DOHH2 (cell line): ENCODE measurements at regions not wholly inside any gene's neighbourhood (a gene's known extent, or its start where the extent isn't known, plus 50 kb on each side); places are given as distances from the start of the nearest gene placed in this dataset.
"Not testable (repeated sequence)": the region's sequence is repeated elsewhere in the genome, so short reads cannot be mapped to it uniquely, and the experiment has no call there.

Experiments
- H3F3A ChIP-seq: fragments of 200-600 bp; sonication (generic), shearing (Covaris generic); 2 replicates; pipeline ENCODE4 v1.6.0; 2016; ENCODE audit warnings: antibody characterized with exemption, mild to moderate bottlenecking; ENCODE audit not compliant: control insufficient read depth, insufficient read depth
- H3K27ac ChIP-seq: fragments of 200-600 bp; sonication (generic); 2 replicates; pipeline ENCODE4 v1.5.1; 2014; ENCODE audit warnings: low read depth, mild to moderate bottlenecking, low read length, moderate library complexity
- H3K27me3 ChIP-seq: fragments of 200-600 bp; sonication (generic); 2 replicates; pipeline ENCODE4 v1.6.1; 2014; ENCODE audit warnings: mild to moderate bottlenecking, low read length, mixed read lengths; ENCODE audit not compliant: control insufficient read depth
- H3K36me3 ChIP-seq: fragments of 200-600 bp; sonication (generic); 2 replicates; pipeline ENCODE4 v1.6.1; 2014; ENCODE audit warnings: mild to moderate bottlenecking, low read length, moderate library complexity, mixed read lengths; ENCODE audit not compliant: control insufficient read depth
- H3K4me1 ChIP-seq: fragments of 200-600 bp; sonication (generic); 2 replicates; pipeline ENCODE4 v1.6.1; 2014; ENCODE audit warnings: mild to moderate bottlenecking, low read length, mixed read lengths; ENCODE audit not compliant: control insufficient read depth
- H3K4me2 ChIP-seq: fragments of 200-600 bp; sonication (generic); 2 replicates; pipeline ENCODE4 v1.6.0; 2014; ENCODE audit warnings: mild to moderate bottlenecking, low read length, moderate library complexity
- H3K4me3 ChIP-seq: fragments of 200-600 bp; sonication (generic); 2 replicates; pipeline ENCODE4 v1.5.1; 2014; ENCODE audit warnings: mild to moderate bottlenecking, low read length, mixed read lengths
- H3K79me2 ChIP-seq: fragments of 200-600 bp; sonication (generic); 2 replicates; pipeline ENCODE4 v1.6.1; 2014; ENCODE audit warnings: mild to moderate bottlenecking, low read length, mixed read lengths; ENCODE audit not compliant: control insufficient read depth
- H3K9me2 ChIP-seq: fragments of 200-600 bp; sonication (generic); replicated peaks from 2 replicates; pipeline ENCODE4 v1.6.1; 2014; ENCODE audit warnings: mild to moderate bottlenecking, low read length, mixed read lengths; ENCODE audit not compliant: control insufficient read depth
- H3K9me3 ChIP-seq: fragments of 200-600 bp; sonication (generic); 2 replicates; pipeline ENCODE4 v1.6.1; 2014; ENCODE audit warnings: antibody characterized with exemption, low read length, mixed read lengths; ENCODE audit not compliant: control insufficient read depth, insufficient read depth
- H4K20me1 ChIP-seq: fragments of 200-600 bp; sonication (generic); 2 replicates; pipeline ENCODE4 v1.6.0; 2014; ENCODE audit warnings: low read depth, mild to moderate bottlenecking, antibody characterized with exemption, low read length, moderate library complexity; ENCODE audit not compliant: control insufficient read depth, insufficient read depth
- EZH2phosphoT487 ChIP-seq: fragments of 200-600 bp; sonication (generic); IDR thresholded peaks from 2 replicates; pipeline ENCODE4 v1.6.1; 2017; ENCODE audit warnings: borderline replicate concordance, mild to moderate bottlenecking, antibody characterized with exemption, low read length, moderate library complexity, mixed read lengths
- TF ChIP-seq, protein P1 (sequence below): fragments of 200-600 bp; sonication (generic); IDR thresholded peaks from one replicate; pipeline ENCODE4 v1.5.1; 2014; ENCODE audit warnings: antibody characterized with exemption, mild to moderate bottlenecking, low read depth, low read length; ENCODE audit not compliant: poor library complexity, severe bottlenecking

DNA sequence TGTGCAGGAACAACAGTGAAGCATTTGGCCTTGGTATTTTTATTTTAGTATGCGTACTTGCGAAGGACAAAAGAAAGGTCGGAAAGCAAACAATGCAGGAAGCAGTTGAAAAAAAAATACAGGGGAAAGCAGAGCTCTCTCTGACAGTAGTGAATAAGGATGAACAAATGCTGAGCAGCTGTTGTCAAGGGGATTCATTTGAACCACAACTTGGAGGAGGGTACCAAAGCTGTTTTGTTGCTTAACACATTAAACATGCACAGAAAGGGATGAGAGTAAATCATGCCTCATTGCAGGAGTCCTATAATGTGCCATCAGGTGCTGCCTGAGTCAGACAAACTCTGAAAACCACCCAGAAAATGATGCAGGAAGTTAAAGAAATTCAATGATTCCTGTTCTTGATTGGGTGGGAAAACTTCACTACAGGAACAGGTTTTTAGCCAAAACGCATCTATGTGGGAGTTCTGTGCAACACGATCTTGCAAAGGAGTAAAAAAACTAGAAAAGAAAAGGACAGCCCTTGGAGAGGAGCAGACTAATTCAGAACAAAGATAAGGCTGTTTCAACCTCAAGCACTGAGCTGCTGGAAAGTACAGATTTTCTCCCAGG, 2113.5 kb downstream of the LRRC4C start:
- no peaks in the 10 kb centered on the region for H3K36me3 ChIP-seq
- no peaks in the 10 kb centered on the region for H3K27me3 ChIP-seq
- TF ChIP-seq, protein P1, sequence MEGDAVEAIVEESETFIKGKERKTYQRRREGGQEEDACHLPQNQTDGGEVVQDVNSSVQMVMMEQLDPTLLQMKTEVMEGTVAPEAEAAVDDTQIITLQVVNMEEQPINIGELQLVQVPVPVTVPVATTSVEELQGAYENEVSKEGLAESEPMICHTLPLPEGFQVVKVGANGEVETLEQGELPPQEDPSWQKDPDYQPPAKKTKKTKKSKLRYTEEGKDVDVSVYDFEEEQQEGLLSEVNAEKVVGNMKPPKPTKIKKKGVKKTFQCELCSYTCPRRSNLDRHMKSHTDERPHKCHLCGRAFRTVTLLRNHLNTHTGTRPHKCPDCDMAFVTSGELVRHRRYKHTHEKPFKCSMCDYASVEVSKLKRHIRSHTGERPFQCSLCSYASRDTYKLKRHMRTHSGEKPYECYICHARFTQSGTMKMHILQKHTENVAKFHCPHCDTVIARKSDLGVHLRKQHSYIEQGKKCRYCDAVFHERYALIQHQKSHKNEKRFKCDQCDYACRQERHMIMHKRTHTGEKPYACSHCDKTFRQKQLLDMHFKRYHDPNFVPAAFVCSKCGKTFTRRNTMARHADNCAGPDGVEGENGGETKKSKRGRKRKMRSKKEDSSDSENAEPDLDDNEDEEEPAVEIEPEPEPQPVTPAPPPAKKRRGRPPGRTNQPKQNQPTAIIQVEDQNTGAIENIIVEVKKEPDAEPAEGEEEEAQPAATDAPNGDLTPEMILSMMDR, result no peak
- TF ChIP-seq EZH2phosphoT487, result no peak
- H3K27ac ChIP-seq, result no peak overlapping the region
- no peaks in the 10 kb centered on the region for H3F3A ChIP-seq
- H3K9me3 ChIP-seq, result peaks cover 7% of the 10 kb centered on the region; the same call in 1 of the 2 replicates
- H3K4me3 ChIP-seq, result no peak overlapping the region
- no peaks in the 10 kb centered on the region for H4K20me1 ChIP-seq
- H3K4me2 ChIP-seq, result no peak overlapping the region
- no peaks in the 10 kb centered on the region for H3K9me2 ChIP-seq
- H3K4me1 ChIP-seq, result no peaks in the 10 kb centered on the region
- no peaks in the 10 kb centered on the region for H3K79me2 ChIP-seq

DNA sequence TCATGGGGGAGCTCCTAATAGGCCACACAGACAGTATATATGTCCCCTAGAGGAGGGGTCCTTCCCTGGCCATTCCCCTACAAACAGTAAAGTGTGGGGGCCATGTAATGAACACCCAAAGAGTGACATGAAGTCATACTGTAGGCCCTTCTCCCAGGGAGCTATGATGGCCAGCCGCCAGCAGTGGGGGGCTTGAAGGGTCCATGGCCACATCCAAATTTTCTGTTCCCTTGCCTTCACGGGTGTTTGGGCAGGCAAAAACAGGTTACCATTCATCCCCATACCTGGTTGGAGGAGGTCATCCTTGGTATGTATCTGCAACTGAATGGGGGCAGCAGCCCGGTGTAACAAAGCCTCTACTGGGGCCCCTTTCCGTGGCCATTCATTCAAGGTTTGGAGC, 2118.0 kb downstream of the LRRC4C start:
- Histone ChIP-seq H3K4me1 (no peaks in the 10 kb centered on the region), H3K9me3 (peaks cover 21% of the 10 kb centered on the region; the same call in 1 of the 2 replicates), H3K36me3 (no peaks in the 10 kb centered on the region), H3K9me2 (no peaks in the 10 kb centered on the region), H3K4me3 (no peak overlapping the region), H3F3A (no peaks in the 10 kb centered on the region), H4K20me1 (no peaks in the 10 kb centered on the region), H3K79me2 (no peaks in the 10 kb centered on the region), H3K4me2 (no peak overlapping the region), H3K27ac (no peak overlapping the region), H3K27me3 (no peaks in the 10 kb centered on the region)
- TF ChIP-seq EZH2phosphoT487, result no peak
- TF ChIP-seq, protein P1, result no peak

DNA sequence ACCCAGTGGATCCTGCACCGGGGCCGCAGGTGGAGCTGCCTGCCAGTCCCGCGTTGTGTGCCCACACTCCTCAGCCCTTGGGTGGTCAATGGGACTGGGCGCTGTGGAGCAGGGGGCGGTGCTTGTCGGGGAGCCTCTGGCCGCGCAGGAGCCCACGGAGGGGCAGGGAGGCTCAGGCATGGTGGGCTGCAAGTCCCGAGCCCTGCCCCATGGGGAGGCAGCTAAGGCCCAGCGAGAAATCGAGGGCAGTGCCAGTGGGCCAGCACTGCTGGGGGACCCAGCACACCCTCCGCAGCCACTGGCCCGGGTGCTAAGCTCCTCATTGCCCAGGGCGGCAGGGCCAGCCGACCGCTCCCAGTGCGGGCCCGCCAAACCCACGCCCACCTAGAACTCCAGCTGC, 2126.4 kb downstream of the LRRC4C start:
- H3K4me1 ChIP-seq, H3K36me3 ChIP-seq, H3K4me2 ChIP-seq, H3K9me2 ChIP-seq, H3F3A ChIP-seq, H3K4me3 ChIP-seq, H3K27ac ChIP-seq, H3K27me3 ChIP-seq, H4K20me1 ChIP-seq, H3K79me2 ChIP-seq, H3K9me3 ChIP-seq: not testable (repeated sequence)

DNA sequence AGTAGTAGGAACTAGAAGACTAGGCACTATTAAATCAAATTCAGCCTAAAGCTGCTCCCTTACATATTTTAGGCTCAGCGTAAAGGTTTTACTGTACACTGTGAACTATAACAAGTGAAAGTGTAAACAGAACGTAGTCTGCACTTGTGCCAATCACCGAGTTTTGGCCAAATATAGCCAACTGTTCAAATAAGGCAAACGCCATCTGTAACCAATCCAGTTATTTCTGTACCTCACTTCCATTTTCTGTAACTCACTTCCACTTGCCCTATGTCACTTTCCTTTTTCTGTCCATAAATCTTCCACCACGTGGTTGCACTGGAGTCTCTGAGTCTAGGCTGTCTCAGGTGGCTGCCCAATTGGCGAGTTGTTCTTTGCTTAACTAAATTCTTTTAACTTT, 2132.2 kb downstream of the LRRC4C start:
- no peaks in the 10 kb centered on the region for H3K79me2 ChIP-seq
- no peak for TF ChIP-seq EZH2phosphoT487
- TF ChIP-seq, protein P1, result no peak
- no peaks in the 10 kb centered on the region for H3K4me1 ChIP-seq

DNA sequence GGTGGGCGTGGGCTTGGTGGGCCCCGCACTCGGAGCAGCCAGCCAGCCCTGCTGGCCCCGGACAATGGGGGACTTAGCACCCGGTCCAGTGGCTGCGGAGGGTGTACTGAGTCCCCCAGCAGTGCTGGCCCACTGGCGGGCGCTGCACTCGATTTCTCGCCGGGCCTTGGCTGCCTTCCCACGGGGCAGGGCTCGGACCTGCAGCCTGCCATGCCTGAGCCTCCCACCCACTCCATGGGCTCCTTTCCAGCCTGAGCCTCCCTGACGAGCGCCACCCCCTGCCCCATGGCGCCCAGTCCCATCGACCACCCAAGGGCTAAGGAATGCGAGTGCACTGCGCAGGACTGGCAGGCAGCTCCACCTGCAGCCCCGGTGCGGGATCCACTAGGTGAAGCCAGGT, 2147.6 kb downstream of the LRRC4C start:
- not testable (repeated sequence) for H3K4me2 ChIP-seq, H3K79me2 ChIP-seq, H3K9me2 ChIP-seq, H3K4me3 ChIP-seq, H3K4me1 ChIP-seq, H4K20me1 ChIP-seq, H3K9me3 ChIP-seq, H3K27me3 ChIP-seq, H3K27ac ChIP-seq, H3F3A ChIP-seq, H3K36me3 ChIP-seq

More for the DNA sequence above, 2132.2 kb downstream of the LRRC4C start:
- H3K27me3 ChIP-seq, result no peaks in the 10 kb centered on the region
- H4K20me1 ChIP-seq, result no peaks in the 10 kb centered on the region
- H3K4me2 ChIP-seq, result no peak overlapping the region
- no peaks in the 10 kb centered on the region for H3K9me3 ChIP-seq
- no peaks in the 10 kb centered on the region for H3F3A ChIP-seq
- H3K9me2 ChIP-seq, result no peaks in the 10 kb centered on the region
- no peaks in the 10 kb centered on the region for H3K36me3 ChIP-seq
- H3K27ac ChIP-seq, result no peak overlapping the region
- H3K4me3 ChIP-seq, result no peak overlapping the region
